ENCODE measurements at regions not wholly inside any gene's neighbourhood (a gene's known extent, or its start where the extent isn't known, plus 50 kb on each side); places are given as distances from the start of the nearest gene placed in this dataset.

DNA sequence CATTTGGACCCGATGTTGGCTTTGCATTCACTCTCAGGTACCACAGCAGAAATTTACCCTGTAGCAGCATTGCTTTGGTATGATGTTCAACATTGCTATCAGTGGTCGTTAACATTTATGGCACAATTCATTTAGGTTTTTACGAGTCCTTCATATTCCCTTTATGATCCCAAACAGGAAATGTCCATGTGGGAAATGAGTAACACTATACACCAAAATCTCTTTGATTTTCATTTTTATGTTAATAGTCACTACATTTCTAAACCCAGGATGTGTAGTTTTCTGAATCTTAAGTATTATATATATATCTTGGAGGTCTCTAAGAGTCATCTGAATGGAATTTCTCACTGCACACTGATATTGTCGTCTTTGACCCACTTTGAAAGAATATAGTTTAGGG, 78.5 kb upstream of the RBMS3 start:
- H4K5ac ChIP-seq (ENCODE audit: insufficient read length, low read depth, low read length) = no peak overlapping the region
- H2AFZ ChIP-seq (ENCODE audit: low read length) = no peak overlapping the region
- H3K36me3 ChIP-seq (ENCODE audit: control insufficient read depth in 2 of 4, insufficient read depth in 4 of 4, low read length in 3 of 4) = no peaks in the 10 kb centered on the region
- POLR2A ChIA-PET (ENCODE audit: partially characterized antibody) = no interaction called here
- no peak overlapping the region for H2BK5ac ChIP-seq (ENCODE audit: low read depth, low read length)
- no peak overlapping the region for H3K9ac ChIP-seq (replicated peaks in 1 of 4; ENCODE audit: extremely low read depth in 1 of 4, low read depth in 3 of 4, low read length in 3 of 4)
- no peak overlapping the region for H3K27ac ChIP-seq (ENCODE audit: low read depth, low read length)
- no peak overlapping the region for H2BK15ac ChIP-seq (ENCODE audit: low read length)
- H2BK120ac ChIP-seq (replicated peaks; ENCODE audit: low read depth, low read length) = no peak overlapping the region
- H3K4me1 ChIP-seq (replicated peaks in 1 of 4; ENCODE audit: control insufficient read depth in 3 of 4, insufficient read depth in 4 of 4, low read length in 3 of 4) = no peaks in the 10 kb centered on the region
- CTCF ChIA-PET (ENCODE audit: partially characterized antibody) = no interaction called here
- H3K23ac ChIP-seq (ENCODE audit: insufficient read length) = no peak overlapping the region
- H2AK5ac ChIP-seq (ENCODE audit: low read depth, low read length) = no peak overlapping the region
- no peak overlapping the region for H3K18ac ChIP-seq (ENCODE audit: extremely low read depth, low read length)
- no peak overlapping the region for H2BK20ac ChIP-seq (ENCODE audit: low read length)
- H2BK12ac ChIP-seq (ENCODE audit: low read depth, low read length) = no peak overlapping the region
- no peak overlapping the region for H3K14ac ChIP-seq (ENCODE audit: insufficient read length)
- no peaks in the 10 kb centered on the region for H3K23me2 ChIP-seq (ENCODE audit: low read depth, low read length)
- H4K91ac ChIP-seq (replicated peaks; ENCODE audit: insufficient read length, low read length) = no peak overlapping the region
- H3K27me3 ChIP-seq (replicated peaks in 1 of 4; ENCODE audit: control insufficient read depth in 3 of 4, extremely low read depth in 1 of 4, insufficient read depth in 3 of 4, low read length in 3 of 4) = no peaks in the 10 kb centered on the region
- no peaks in the 10 kb centered on the region for H3K9me3 ChIP-seq (ENCODE audit: insufficient read depth in 2 of 2, low read depth in 1 of 2, low read length in 1 of 2)
- no peak overlapping the region for H3K56ac ChIP-seq (replicated peaks; ENCODE audit: insufficient read length, low read depth, low read length)
- FAIRE-seq (no peak), DNase-seq (ENCODE audit: low read depth in 1 of 2, low spot score in 2 of 2) (no peak)
- H3K4me2 ChIP-seq (ENCODE audit: insufficient read depth in 1 of 2, low read depth in 2 of 2, low read length in 2 of 2) = no peak overlapping the region
- WGBS, 2 experiments (ENCODE audit: extremely low coverage in 1 of 2, insufficient coverage in 1 of 2, insufficient read length in 1 of 2, insufficient replicate concordance in 2 of 2, low coverage in 1 of 2, low lambda C conversion rate in 2 of 2, missing lambda C conversion rate in 1 of 2) = 77% methylated on average over 4 of the region's 4 CpGs; no CpG with 5 or more reads in 1 of the 2 experiments
- no peaks in the 10 kb centered on the region for H3K79me1 ChIP-seq (ENCODE audit: low read depth, low read length)
- H3K4ac ChIP-seq (replicated peaks; ENCODE audit: insufficient read length, low read depth, low read length) = no peak overlapping the region
- H4K20me1 ChIP-seq (replicated peaks in 1 of 2; ENCODE audit: control insufficient read depth in 1 of 2, insufficient read depth in 2 of 2, low read length in 2 of 2) = no peaks in the 10 kb centered on the region
- H3K79me2 ChIP-seq (ENCODE audit: control insufficient read depth in 1 of 2, insufficient read depth in 2 of 2, low read length in 2 of 2) = no peaks in the 10 kb centered on the region
- H4K8ac ChIP-seq (ENCODE audit: extremely low read depth, insufficient read depth, low read length) = no peak overlapping the region
- no peak overlapping the region for H3K4me3 ChIP-seq (ENCODE audit: extremely low read depth in 1 of 4, insufficient read depth in 2 of 4, low read depth in 3 of 4, low read length in 4 of 4)
- TF ChIP-seq TEAD4 (IDR thresholded peaks at IDR 0.05; ENCODE audit: low read depth, low read length) = no peak
- TF ChIP-seq, protein P1, sequence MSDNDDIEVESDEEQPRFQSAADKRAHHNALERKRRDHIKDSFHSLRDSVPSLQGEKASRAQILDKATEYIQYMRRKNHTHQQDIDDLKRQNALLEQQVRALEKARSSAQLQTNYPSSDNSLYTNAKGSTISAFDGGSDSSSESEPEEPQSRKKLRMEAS (IDR thresholded peaks at IDR 0.05) = no peak
- no peak for TF ChIP-seq KDM4A (IDR thresholded peaks at IDR 0.05; ENCODE audit: low read depth, low read length, severe bottlenecking)
- TF ChIP-seq SRF (IDR thresholded peaks at IDR 0.05; ENCODE audit: low read depth, low read length) = no peak
- TF ChIP-seq CHD2 (IDR thresholded peaks at IDR 0.05; ENCODE audit: low read length) = no peak
- no peak for TF ChIP-seq JUND (IDR thresholded peaks at IDR 0.05; ENCODE audit: low read length)
- TF ChIP-seq, protein P2, sequence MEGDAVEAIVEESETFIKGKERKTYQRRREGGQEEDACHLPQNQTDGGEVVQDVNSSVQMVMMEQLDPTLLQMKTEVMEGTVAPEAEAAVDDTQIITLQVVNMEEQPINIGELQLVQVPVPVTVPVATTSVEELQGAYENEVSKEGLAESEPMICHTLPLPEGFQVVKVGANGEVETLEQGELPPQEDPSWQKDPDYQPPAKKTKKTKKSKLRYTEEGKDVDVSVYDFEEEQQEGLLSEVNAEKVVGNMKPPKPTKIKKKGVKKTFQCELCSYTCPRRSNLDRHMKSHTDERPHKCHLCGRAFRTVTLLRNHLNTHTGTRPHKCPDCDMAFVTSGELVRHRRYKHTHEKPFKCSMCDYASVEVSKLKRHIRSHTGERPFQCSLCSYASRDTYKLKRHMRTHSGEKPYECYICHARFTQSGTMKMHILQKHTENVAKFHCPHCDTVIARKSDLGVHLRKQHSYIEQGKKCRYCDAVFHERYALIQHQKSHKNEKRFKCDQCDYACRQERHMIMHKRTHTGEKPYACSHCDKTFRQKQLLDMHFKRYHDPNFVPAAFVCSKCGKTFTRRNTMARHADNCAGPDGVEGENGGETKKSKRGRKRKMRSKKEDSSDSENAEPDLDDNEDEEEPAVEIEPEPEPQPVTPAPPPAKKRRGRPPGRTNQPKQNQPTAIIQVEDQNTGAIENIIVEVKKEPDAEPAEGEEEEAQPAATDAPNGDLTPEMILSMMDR (IDR thresholded peaks at IDR 0.05; ENCODE audit: control extremely low read depth in 1 of 3, insufficient read depth in 1 of 3, low read depth in 1 of 3, low read length in 3 of 3) = no peak
- TF ChIP-seq, protein P3, sequence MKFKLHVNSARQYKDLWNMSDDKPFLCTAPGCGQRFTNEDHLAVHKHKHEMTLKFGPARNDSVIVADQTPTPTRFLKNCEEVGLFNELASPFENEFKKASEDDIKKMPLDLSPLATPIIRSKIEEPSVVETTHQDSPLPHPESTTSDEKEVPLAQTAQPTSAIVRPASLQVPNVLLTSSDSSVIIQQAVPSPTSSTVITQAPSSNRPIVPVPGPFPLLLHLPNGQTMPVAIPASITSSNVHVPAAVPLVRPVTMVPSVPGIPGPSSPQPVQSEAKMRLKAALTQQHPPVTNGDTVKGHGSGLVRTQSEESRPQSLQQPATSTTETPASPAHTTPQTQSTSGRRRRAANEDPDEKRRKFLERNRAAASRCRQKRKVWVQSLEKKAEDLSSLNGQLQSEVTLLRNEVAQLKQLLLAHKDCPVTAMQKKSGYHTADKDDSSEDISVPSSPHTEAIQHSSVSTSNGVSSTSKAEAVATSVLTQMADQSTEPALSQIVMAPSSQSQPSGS (IDR thresholded peaks at IDR 0.05; ENCODE audit: low read length) = no peak

Measured in H1 (cell line).